ENCODE measurements at regions not wholly inside any gene's neighbourhood (a gene's known extent, or its start where the extent isn't known, plus 50 kb on each side); places are given as distances from the start of the nearest gene placed in this dataset.

- no peak for TF ChIP-seq SPI1 (IDR thresholded peaks at IDR 0.05; ENCODE audit: borderline replicate concordance, low read depth)
- no peak for TF ChIP-seq REST (IDR thresholded peaks at IDR 0.05; ENCODE audit: insufficient replicate concordance, low read depth)
- TF ChIP-seq CTCF (IDR thresholded peaks at IDR 0.05; ENCODE audit: insufficient read depth, low read length): no peak
- no peak for TF ChIP-seq POLR2AphosphoS5 (IDR thresholded peaks at IDR 0.05; ENCODE audit: low read depth)
- no peak for TF ChIP-seq GABPA (IDR thresholded peaks at IDR 0.05; ENCODE audit: low read depth)
- H3K27ac ChIP-seq (replicated peaks): no peak overlapping the region
- H3K4me3 ChIP-seq (replicated peaks; ENCODE audit: insufficient read depth, low read length): no peak overlapping the region
- H3K27me3 ChIP-seq (ENCODE audit: insufficient read depth, poor library complexity, severe bottlenecking): no peaks in the 10 kb centered on the region
- no peak for DNase-seq (ENCODE audit: low read depth in 1 of 2, low spot score in 1 of 2)
These were observed 187.7 kb upstream of the LHX5 start for GRCh38 chr12:113659416-113659815.

GRCh38 chr12:113659015-113659414 is 187.3 kb upstream of the LHX5 start:
- TF ChIP-seq GABPA (IDR thresholded peaks at IDR 0.05; ENCODE audit: low read depth) (no peak), CTCF (IDR thresholded peaks at IDR 0.05; ENCODE audit: insufficient read depth, low read length) (no peak)
- H3K27ac ChIP-seq (replicated peaks): no peak overlapping the region
- H3K4me3 ChIP-seq (replicated peaks; ENCODE audit: insufficient read depth, low read length): no peak overlapping the region
- no peak for DNase-seq (ENCODE audit: low read depth in 1 of 2, low spot score in 1 of 2)
- no peaks in the 10 kb centered on the region for H3K27me3 ChIP-seq (ENCODE audit: insufficient read depth, poor library complexity, severe bottlenecking)

DNA sequence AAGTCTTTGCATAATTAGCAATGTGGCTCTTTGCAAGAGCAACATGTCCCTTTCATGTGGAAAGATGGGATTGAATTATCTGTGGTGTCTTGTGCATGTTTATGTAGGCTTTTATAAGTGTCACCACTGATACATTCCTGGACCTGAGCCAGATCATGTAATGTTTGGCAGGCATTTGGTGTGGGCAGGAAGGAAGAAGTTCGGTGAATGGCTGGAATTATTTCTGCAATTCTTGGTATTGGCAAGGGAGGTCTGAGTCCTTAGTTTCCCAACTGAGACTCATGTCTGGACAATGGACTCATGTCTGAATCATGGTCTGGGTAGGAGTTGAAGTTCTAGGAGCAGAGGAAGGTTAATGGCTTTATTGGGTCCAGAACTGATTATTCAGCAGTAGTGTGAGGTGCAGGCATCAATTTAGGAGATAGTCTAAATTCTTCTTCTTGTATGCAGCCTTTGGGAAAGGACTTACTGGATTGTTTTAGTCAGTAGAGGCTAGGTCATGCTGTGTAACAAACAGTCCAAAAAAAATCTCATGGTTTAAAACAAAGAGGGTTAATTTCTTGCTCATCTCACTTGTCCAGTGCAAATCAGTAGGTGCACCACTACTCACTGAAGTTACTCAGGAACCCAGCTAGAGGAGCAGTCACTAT is 186.5 kb upstream of the LHX5 start:
- TF ChIP-seq SPI1 (IDR thresholded peaks at IDR 0.05; ENCODE audit: borderline replicate concordance, low read depth): no peak
- DNase-seq (ENCODE audit: low read depth in 1 of 2, low spot score in 1 of 2): no peak
- H3K27ac ChIP-seq (replicated peaks): no peak overlapping the region
- H3K27me3 ChIP-seq (ENCODE audit: insufficient read depth, poor library complexity, severe bottlenecking): no peaks in the 10 kb centered on the region
- H3K4me3 ChIP-seq (replicated peaks; ENCODE audit: insufficient read depth, low read length): no peak overlapping the region

DNA sequence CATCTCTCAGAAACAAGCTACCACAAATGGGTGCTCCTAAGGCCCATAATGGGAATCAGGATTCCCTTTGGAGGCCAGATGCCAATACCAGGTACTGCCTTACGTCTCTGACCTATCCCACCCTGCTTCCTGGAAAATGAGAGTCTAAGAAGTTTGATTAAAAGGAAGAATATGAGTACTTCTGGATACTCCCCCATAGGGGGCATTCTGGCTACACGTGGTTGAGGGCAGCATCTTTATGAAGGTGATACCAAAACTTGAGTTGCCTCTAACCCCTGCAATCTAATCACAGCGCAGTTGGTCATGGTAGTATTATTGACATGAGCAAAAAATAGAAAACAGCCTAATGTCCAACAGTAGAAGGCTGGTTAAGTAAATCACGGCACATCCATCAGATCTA is 184.2 kb upstream of the LHX5 start:
- TF ChIP-seq GABPA (IDR thresholded peaks at IDR 0.05; ENCODE audit: low read depth) (no peak), POLR2AphosphoS5 (IDR thresholded peaks at IDR 0.05; ENCODE audit: low read depth) (no peak), CTCF (IDR thresholded peaks at IDR 0.05; ENCODE audit: insufficient read depth, low read length) (no peak), SPI1 (IDR thresholded peaks at IDR 0.05; ENCODE audit: borderline replicate concordance, low read depth) (no peak), REST (IDR thresholded peaks at IDR 0.05; ENCODE audit: insufficient replicate concordance, low read depth) (no peak)
- DNase-seq (ENCODE audit: low read depth in 1 of 2, low spot score in 1 of 2): no peak
- H3K27ac ChIP-seq (replicated peaks): no peak overlapping the region
- no peak overlapping the region for H3K4me3 ChIP-seq (replicated peaks; ENCODE audit: insufficient read depth, low read length)
- H3K27me3 ChIP-seq (ENCODE audit: insufficient read depth, poor library complexity, severe bottlenecking): no peaks in the 10 kb centered on the region

All from HL-60 (cell line).